ENCODE measurements at regions not wholly inside any gene's neighbourhood (a gene's known extent, or its start where the extent isn't known, plus 50 kb on each side); places are given as distances from the start of the nearest gene placed in this dataset.

DNA sequence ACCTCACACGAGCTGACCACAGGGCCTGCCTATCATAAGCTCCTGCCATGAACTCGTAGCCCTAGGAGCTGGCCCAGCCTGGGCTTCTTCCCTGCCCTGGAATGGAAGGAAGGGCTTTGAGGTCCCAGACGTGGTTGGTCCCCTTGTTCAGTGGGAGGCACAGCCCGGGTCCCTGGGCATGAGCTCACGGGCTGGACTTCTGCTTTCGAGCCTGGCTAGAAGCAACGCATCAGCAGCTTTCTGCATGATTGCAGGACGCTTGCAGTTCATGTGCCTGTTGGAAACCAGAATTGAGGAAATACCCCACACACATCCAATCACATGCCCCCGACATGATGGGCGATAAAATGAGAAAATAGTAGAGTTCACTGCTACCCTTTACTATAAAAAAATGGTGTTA is 293.3 kb downstream of the MAF start:
- TF ChIP-seq ZNF124 (CRISPR knock-in tag; IDR thresholded peaks at IDR 0.05) (no peak), MXD1 (CRISPR knock-in tag; IDR thresholded peaks at IDR 0.05; ENCODE audit: borderline replicate concordance, poor library complexity, severe bottlenecking) (no peak), MYNN (IDR thresholded peaks at IDR 0.05) (no peak), MYNN (CRISPR knock-in tag; IDR thresholded peaks at IDR 0.05) (no peak)
